OCI-LY1 (cell line): ENCODE measurements at regions not wholly inside any gene's neighbourhood (a gene's known extent, or its start where the extent isn't known, plus 50 kb on each side); places are given as distances from the start of the nearest gene placed in this dataset.

Experiments
- H2AFZ ChIP-seq: fragments of 200-600 bp; sonication (generic), shearing (Covaris generic); 2 replicates; pipeline ENCODE4 v1.6.0; 2014; ENCODE audit warnings: antibody characterized with exemption, mild to moderate bottlenecking, low read length
- H3F3A ChIP-seq: fragments of 200-600 bp; sonication (generic), shearing (Covaris generic); 2 replicates; pipeline ENCODE4 v1.6.0; 2014; ENCODE audit warnings: mild to moderate bottlenecking, antibody characterized with exemption, low read length, moderate library complexity; ENCODE audit not compliant: insufficient read depth
- H3K27ac ChIP-seq: fragments of 200-600 bp; sonication (generic); 2 replicates; pipeline ENCODE4 v1.5.1; 2014; ENCODE audit warnings: low read length, mixed run types, mild to moderate bottlenecking, low read depth; ENCODE audit not compliant: poor library complexity, severe bottlenecking
- H3K27me3 ChIP-seq: fragments of 200-600 bp; sonication (generic); 2 replicates; pipeline ENCODE4 v1.6.0; 2014; ENCODE audit warnings: antibody characterized with exemption, mild to moderate bottlenecking, low read length, moderate library complexity; ENCODE audit not compliant: insufficient read depth
- H3K36me3 ChIP-seq: fragments of 200-600 bp; sonication (generic); 2 replicates; pipeline ENCODE4 v1.6.1; 2014; ENCODE audit warnings: mild to moderate bottlenecking, antibody characterized with exemption, low read length, moderate library complexity, mixed read lengths; ENCODE audit not compliant: insufficient read depth
- H3K4me1 ChIP-seq: fragments of 200-600 bp; sonication (generic); 2 replicates; pipeline ENCODE4 v1.5.1; 2014; ENCODE audit warnings: mild to moderate bottlenecking, low read length, moderate library complexity; ENCODE audit not compliant: insufficient read depth, severe bottlenecking
- H3K4me2 ChIP-seq: fragments of 200-600 bp; sonication (generic), shearing (Covaris generic); 2 replicates; pipeline ENCODE4 v1.6.1; 2014; ENCODE audit warnings: low read length
- H3K4me3 ChIP-seq: fragments of 200-600 bp; sonication (generic); 2 replicates; pipeline ENCODE4 v1.5.1; 2014; ENCODE audit warnings: low read length, low read depth, mild to moderate bottlenecking, mixed read lengths; ENCODE audit not compliant: poor library complexity, severe bottlenecking
- H3K79me2 ChIP-seq: fragments of 200-600 bp; shearing (Covaris generic); 2 replicates; pipeline ENCODE4 v1.6.1; 2016; ENCODE audit warnings: mixed run types, low read length, mixed read lengths; ENCODE audit not compliant: insufficient read depth
- H3K9ac ChIP-seq: fragments of 200-600 bp; sonication (generic), shearing (Covaris generic); 2 replicates; pipeline ENCODE4 v1.6.1; 2014; ENCODE audit warnings: mild to moderate bottlenecking, low read length, mixed read lengths
- H3K9me2 ChIP-seq: fragments of 200-600 bp; sonication (generic), shearing (Covaris generic); 2 replicates; pipeline ENCODE4 v1.6.1; 2014; ENCODE audit warnings: low read depth, mild to moderate bottlenecking, low read length, mixed read lengths
- H3K9me3 ChIP-seq: fragments of 200-600 bp; shearing (Covaris generic); 2 replicates; pipeline ENCODE4 v1.6.1; 2014; ENCODE audit warnings: low read length, mixed read lengths
- H4K20me1 ChIP-seq: fragments of 200-600 bp; sonication (generic), shearing (Covaris generic); 2 replicates; pipeline ENCODE4 v1.6.0; 2016; ENCODE audit warnings: mild to moderate bottlenecking, low read length; ENCODE audit not compliant: insufficient read depth
- CTCF ChIP-seq: fragments of 200-600 bp; sonication (generic), shearing (Covaris generic); IDR thresholded peaks from 2 replicates; pipeline ENCODE4 v1.5.1; 2017; ENCODE audit warnings: mild to moderate bottlenecking, antibody characterized with exemption, low read length, moderate library complexity, mixed read lengths
- EZH2 ChIP-seq: fragments of 200-600 bp; sonication (generic), shearing (Covaris generic); IDR thresholded peaks from 2 replicates; pipeline ENCODE4 v1.8.0; 2017; ENCODE audit warnings: borderline replicate concordance, mixed run types, mild to moderate bottlenecking, antibody characterized with exemption, low read length, moderate library complexity, mixed read lengths

- TF ChIP-seq CTCF (no peak), EZH2 (no peak)
- H3K9ac ChIP-seq = no peak overlapping the region
- H2AFZ ChIP-seq = no peak overlapping the region
- no peak overlapping the region for H3K4me2 ChIP-seq
- no peaks in the 10 kb centered on the region for H3K9me2 ChIP-seq
- H3K79me2 ChIP-seq = no peaks in the 10 kb centered on the region
- H3K4me3 ChIP-seq = no peak overlapping the region
- H3K27ac ChIP-seq = no peak overlapping the region
- no peaks in the 10 kb centered on the region for H3F3A ChIP-seq
- no peaks in the 10 kb centered on the region for H3K4me1 ChIP-seq
- H4K20me1 ChIP-seq = no peaks in the 10 kb centered on the region
- H3K27me3 ChIP-seq = no peaks in the 10 kb centered on the region
- H3K9me3 ChIP-seq = no peaks in the 10 kb centered on the region
- H3K36me3 ChIP-seq = no peaks in the 10 kb centered on the region
Measured at GRCh38 chr5:68148096-68148495, 67.5 kb upstream of the PIK3R1 start.

GRCh38 chr5:68147659-68148058, 67.9 kb upstream of the PIK3R1 start:
- no peak overlapping the region for H3K9ac ChIP-seq
- no peak overlapping the region for H3K4me2 ChIP-seq
- H3K4me1 ChIP-seq = no peaks in the 10 kb centered on the region
- H3K9me2 ChIP-seq = no peaks in the 10 kb centered on the region
- no peaks in the 10 kb centered on the region for H3K27me3 ChIP-seq
- H2AFZ ChIP-seq = no peak overlapping the region
- no peak for TF ChIP-seq CTCF
- TF ChIP-seq EZH2 = no peak
- H3K9me3 ChIP-seq = no peaks in the 10 kb centered on the region
- H3K36me3 ChIP-seq = no peaks in the 10 kb centered on the region
- no peaks in the 10 kb centered on the region for H3F3A ChIP-seq
- no peak overlapping the region for H3K4me3 ChIP-seq
- no peak overlapping the region for H3K27ac ChIP-seq
- no peaks in the 10 kb centered on the region for H4K20me1 ChIP-seq
- no peaks in the 10 kb centered on the region for H3K79me2 ChIP-seq

GRCh38 chr5:68141494-68141893, 74.1 kb upstream of the PIK3R1 start:
- H3K79me2 ChIP-seq = no peaks in the 10 kb centered on the region
- H3K27ac ChIP-seq = no peak overlapping the region
- H3K4me1 ChIP-seq = no peaks in the 10 kb centered on the region
- no peaks in the 10 kb centered on the region for H3K9me3 ChIP-seq
- H3K9ac ChIP-seq = no peak overlapping the region
- no peak overlapping the region for H2AFZ ChIP-seq
- no peak overlapping the region for H3K4me3 ChIP-seq
- no peak for TF ChIP-seq EZH2
- TF ChIP-seq CTCF = no peak
- H3K36me3 ChIP-seq = no peaks in the 10 kb centered on the region
- H3K9me2 ChIP-seq = no peaks in the 10 kb centered on the region
- H3F3A ChIP-seq = no peaks in the 10 kb centered on the region
- no peak overlapping the region for H3K4me2 ChIP-seq
- H3K27me3 ChIP-seq = no peaks in the 10 kb centered on the region
- no peaks in the 10 kb centered on the region for H4K20me1 ChIP-seq
